GM21381 (cell line): ENCODE measurements at regions not wholly inside any gene's neighbourhood (a gene's known extent, or its start where the extent isn't known, plus 50 kb on each side); places are given as distances from the start of the nearest gene placed in this dataset.

Source experiments
- ATAC-seq: cut with Tn5 transposase; IDR thresholded peaks from one replicate; pipeline ENCODE4 v1.9.1; 2021; ENCODE audit warnings: mild to moderate bottlenecking, moderate library complexity; ENCODE audit not compliant: unreplicated experiment

- ATAC-seq = peak; percentile 85
Observed at GRCh38 chr18:60146220-60146960, 226.2 kb downstream of the MC4R start.

- peak; percentile 17 for ATAC-seq
Observed at GRCh38 chr18:60145776-60146175, 226.8 kb downstream of the MC4R start.

- no peak for ATAC-seq
Observed at GRCh38 chr18:60134806-60135205, 235.0 kb downstream of the PMAIP1 start.

- ATAC-seq = no peak
Observed at GRCh38 chr18:60130284-60130683, 230.5 kb downstream of the PMAIP1 start.

GRCh38 chr18:60123031-60123430 lies 223.2 kb downstream of the PMAIP1 start:
- ATAC-seq = no peak

- ATAC-seq = no peak
Observed at GRCh38 chr18:60122339-60122738, 222.5 kb downstream of the PMAIP1 start.

- ATAC-seq = no peak
Observed at GRCh38 chr18:60120231-60120750, 220.5 kb downstream of the PMAIP1 start.

- no peak for ATAC-seq
Observed at GRCh38 chr18:60117321-60117720, 217.5 kb downstream of the PMAIP1 start.

GRCh38 chr18:60113396-60113795 lies 213.6 kb downstream of the PMAIP1 start:
- no peak for ATAC-seq

- no peak for ATAC-seq
Observed at GRCh38 chr18:60112369-60112768, 212.6 kb downstream of the PMAIP1 start.

- no peak for ATAC-seq
Observed at GRCh38 chr18:60111525-60111924, 211.7 kb downstream of the PMAIP1 start.

GRCh38 chr18:60110836-60111235 lies 211.0 kb downstream of the PMAIP1 start:
- no peak for ATAC-seq

GRCh38 chr18:60100778-60101177 lies 201.0 kb downstream of the PMAIP1 start:
- no peak for ATAC-seq

GRCh38 chr18:60099709-60100108 lies 199.9 kb downstream of the PMAIP1 start:
- no peak for ATAC-seq

GRCh38 chr18:60096428-60096827 lies 196.6 kb downstream of the PMAIP1 start:
- ATAC-seq = no peak

GRCh38 chr18:60092073-60092472 lies 192.3 kb downstream of the PMAIP1 start:
- ATAC-seq = no peak

GRCh38 chr18:60090170-60090569 lies 190.4 kb downstream of the PMAIP1 start:
- no peak for ATAC-seq

GRCh38 chr18:60082790-60083189 lies 183.0 kb downstream of the PMAIP1 start:
- no peak for ATAC-seq

GRCh38 chr18:60082282-60082681 lies 182.5 kb downstream of the PMAIP1 start:
- no peak for ATAC-seq

- ATAC-seq = no peak
Observed at GRCh38 chr18:60075477-60075876, 175.7 kb downstream of the PMAIP1 start.

GRCh38 chr18:60070631-60071030 lies 170.8 kb downstream of the PMAIP1 start:
- no peak for ATAC-seq

- ATAC-seq = no peak
Observed at GRCh38 chr18:60069145-60069544, 169.3 kb downstream of the PMAIP1 start.
